Stimulated activated naive B cell treated with anti-CD40 and anti-IgM and Interleukin-4, amounts not matched to agents 10 μg/mL and 1 μg/mL and 100 μg/mL, for 72 hours (primary cell): ENCODE measurements at regions not wholly inside any gene's neighbourhood (a gene's known extent, or its start where the extent isn't known, plus 50 kb on each side); places are given as distances from the start of the nearest gene placed in this dataset.
"Not testable (repeated sequence)": the region's sequence is repeated elsewhere in the genome, so short reads cannot be mapped to it uniquely, and the experiment has no call there.

Experiments used
- ATAC-seq, 2 donors: fragments of 150-1000 bp; cut with Tn5 transposase; replicated peaks; 2 replicates each; pipeline ENCODE4 v1.10.0; 2021; ENCODE audit warnings: moderate library complexity in 1 of 2
- DNase-seq: peaks from one replicate; pipeline ENCODE4 v3.0.0; 2021
- H3K27ac Mint-ChIP-seq: one replicate; pipeline ENCODE4 v1.8.0; 2022; ENCODE audit warnings: mild to moderate bottlenecking, mixed read lengths
- H3K27me3 Mint-ChIP-seq, 2 donors: one replicate each; pipeline ENCODE4 v1.8.0; 2022; ENCODE audit warnings: mixed read lengths in 2 of 2
- H3K36me3 Mint-ChIP-seq, 2 donors: one replicate each; pipeline ENCODE4 v1.8.0; 2022; ENCODE audit warnings: mixed read lengths in 2 of 2, mild to moderate bottlenecking in 1 of 2
- H3K4me1 Mint-ChIP-seq, 2 donors: one replicate each; pipeline ENCODE4 v1.8.0; 2022; ENCODE audit warnings: mixed read lengths in 2 of 2, mild to moderate bottlenecking in 1 of 2
- H3K4me3 Mint-ChIP-seq, 2 donors: one replicate each; pipeline ENCODE4 v1.8.0; 2022; ENCODE audit warnings: mild to moderate bottlenecking in 2 of 2, mixed read lengths in 2 of 2, moderate library complexity in 1 of 2
- H3K9me3 Mint-ChIP-seq, 2 donors: one replicate each; pipeline ENCODE4 v1.8.0; 2022; ENCODE audit warnings: mixed read lengths in 2 of 2, mild to moderate bottlenecking in 1 of 2

- ATAC-seq, H3K27ac Mint-ChIP-seq, DNase-seq, H3K9me3 Mint-ChIP-seq, H3K27me3 Mint-ChIP-seq, H3K4me3 Mint-ChIP-seq, H3K36me3 Mint-ChIP-seq: not testable (repeated sequence)
- peaks cover 11 to 18% of the 10 kb centered on the region in 2 donors for H3K4me1 Mint-ChIP-seq
These were observed 398.7 kb upstream of the SOX5 start for GRCh38 chr12:24348180-24348579.

- Mint-ChIP-seq H3K36me3 (no peaks in the 10 kb centered on the region), H3K4me1 (no peaks in the 10 kb centered on the region), H3K27ac (no peak overlapping the region), H3K4me3 (no peak overlapping the region), H3K9me3 (peaks cover 0 to 1% of the 10 kb centered on the region in 2 donors), H3K27me3 (no peaks in the 10 kb centered on the region)
- no peak for ATAC-seq
- no peak for DNase-seq
These were observed 378.8 kb upstream of the SOX5 start for GRCh38 chr12:24328261-24328660.

GRCh38 chr12:24325331-24325730 lies 375.9 kb upstream of the SOX5 start:
- DNase-seq (no peak), ATAC-seq (no peak)
- no peak overlapping the region for H3K27ac Mint-ChIP-seq
- no peaks in the 10 kb centered on the region for H3K27me3 Mint-ChIP-seq
- no peak overlapping the region for H3K4me3 Mint-ChIP-seq
- H3K4me1 Mint-ChIP-seq = no peaks in the 10 kb centered on the region
- H3K9me3 Mint-ChIP-seq = no peaks in the 10 kb centered on the region
- peaks cover 0 to 1% of the 10 kb centered on the region in 2 donors for H3K36me3 Mint-ChIP-seq

- Mint-ChIP-seq H3K4me1 (peaks cover 9 to 21% of the 10 kb centered on the region in 2 donors), H3K4me3 (no peak overlapping the region), H3K27me3 (no peaks in the 10 kb centered on the region), H3K36me3 (no peaks in the 10 kb centered on the region), H3K27ac (no peak overlapping the region), H3K9me3 (peaks cover 0 to 1% of the 10 kb centered on the region in 2 donors)
- peak; percentile 76 to 80 for ATAC-seq
- DNase-seq = no peak
These were observed 358.4 kb upstream of the SOX5 start for GRCh38 chr12:24307716-24308335.

- H3K4me1 Mint-ChIP-seq = peaks cover 9 to 21% of the 10 kb centered on the region in 2 donors
- peaks cover 0 to 1% of the 10 kb centered on the region in 2 donors for H3K9me3 Mint-ChIP-seq
- no peak overlapping the region for H3K27ac Mint-ChIP-seq
- H3K36me3 Mint-ChIP-seq = no peaks in the 10 kb centered on the region
- DNase-seq (no peak), ATAC-seq (no peak)
- H3K27me3 Mint-ChIP-seq = no peaks in the 10 kb centered on the region
- H3K4me3 Mint-ChIP-seq = no peak overlapping the region
These were observed 357.7 kb upstream of the SOX5 start for GRCh38 chr12:24307153-24307552.

GRCh38 chr12:24306001-24306400 lies 356.5 kb upstream of the SOX5 start:
- Mint-ChIP-seq H3K9me3 (peaks cover 0 to 1% of the 10 kb centered on the region in 2 donors), H3K4me3 (no peak overlapping the region), H3K27ac (no peak overlapping the region), H3K27me3 (no peaks in the 10 kb centered on the region), H3K4me1 (peaks cover 9 to 21% of the 10 kb centered on the region in 2 donors), H3K36me3 (no peaks in the 10 kb centered on the region)
- ATAC-seq = no peak
- no peak for DNase-seq

GRCh38 chr12:24304285-24304684 lies 354.8 kb upstream of the SOX5 start:
- Mint-ChIP-seq H3K4me1 (peaks cover 9 to 21% of the 10 kb centered on the region in 2 donors), H3K9me3 (peaks cover 0 to 1% of the 10 kb centered on the region in 2 donors), H3K36me3 (no peaks in the 10 kb centered on the region), H3K27ac (no peak overlapping the region), H3K4me3 (no peak overlapping the region), H3K27me3 (no peaks in the 10 kb centered on the region)
- ATAC-seq (no peak), DNase-seq (no peak)

- Mint-ChIP-seq H3K4me3 (no peak overlapping the region), H3K9me3 (peaks cover 0 to 1% of the 10 kb centered on the region in 2 donors), H3K4me1 (peaks cover 3 to 16% of the 10 kb centered on the region in 2 donors), H3K27ac (no peak overlapping the region), H3K36me3 (no peaks in the 10 kb centered on the region), H3K27me3 (no peaks in the 10 kb centered on the region)
- no peak for ATAC-seq
- DNase-seq = no peak
These were observed 353.2 kb upstream of the SOX5 start for GRCh38 chr12:24302708-24303107.

GRCh38 chr12:24297516-24297915 lies 348.0 kb upstream of the SOX5 start:
- Mint-ChIP-seq H3K27ac (no peak overlapping the region), H3K27me3 (no peaks in the 10 kb centered on the region), H3K4me1 (no peaks in the 10 kb centered on the region), H3K9me3 (no peaks in the 10 kb centered on the region), H3K4me3 (no peak overlapping the region), H3K36me3 (no peaks in the 10 kb centered on the region)
- DNase-seq (no peak), ATAC-seq (no peak)

GRCh38 chr12:24293549-24293948 lies 344.1 kb upstream of the SOX5 start:
- Mint-ChIP-seq H3K4me1 (peaks cover 0 to 2% of the 10 kb centered on the region in 2 donors), H3K27ac (no peak overlapping the region), H3K4me3 (no peak overlapping the region), H3K36me3 (no peaks in the 10 kb centered on the region), H3K9me3 (no peaks in the 10 kb centered on the region), H3K27me3 (no peaks in the 10 kb centered on the region)
- ATAC-seq = no peak
- no peak for DNase-seq

GRCh38 chr12:24287963-24288362 lies 338.5 kb upstream of the SOX5 start:
- Mint-ChIP-seq H3K27me3 (no peaks in the 10 kb centered on the region), H3K9me3 (no peaks in the 10 kb centered on the region), H3K4me1 (peaks cover 0 to 2% of the 10 kb centered on the region in 2 donors), H3K27ac (no peak overlapping the region), H3K36me3 (no peaks in the 10 kb centered on the region), H3K4me3 (no peak overlapping the region)
- ATAC-seq = no peak
- no peak for DNase-seq

- no peak for DNase-seq
- no peak for ATAC-seq
- Mint-ChIP-seq H3K36me3 (no peaks in the 10 kb centered on the region), H3K4me3 (no peak overlapping the region), H3K9me3 (no peaks in the 10 kb centered on the region), H3K4me1 (no peaks in the 10 kb centered on the region), H3K27ac (no peak overlapping the region), H3K27me3 (no peaks in the 10 kb centered on the region)
These were observed 336.0 kb upstream of the SOX5 start for GRCh38 chr12:24285448-24285847.

- Mint-ChIP-seq H3K4me1 (no peaks in the 10 kb centered on the region), H3K9me3 (no peaks in the 10 kb centered on the region), H3K4me3 (no peak overlapping the region), H3K27ac (no peak overlapping the region), H3K36me3 (no peaks in the 10 kb centered on the region), H3K27me3 (no peaks in the 10 kb centered on the region)
- DNase-seq (no peak), ATAC-seq (no peak)
These were observed 331.9 kb upstream of the SOX5 start for GRCh38 chr12:24281341-24281740.

GRCh38 chr12:24280056-24280842 lies 330.8 kb upstream of the SOX5 start:
- Mint-ChIP-seq H3K4me3 (no peak overlapping the region), H3K27me3 (no peaks in the 10 kb centered on the region), H3K36me3 (no peaks in the 10 kb centered on the region), H3K4me1 (no peaks in the 10 kb centered on the region), H3K9me3 (no peaks in the 10 kb centered on the region), H3K27ac (no peak overlapping the region)
- DNase-seq = no peak
- ATAC-seq = no peak

GRCh38 chr12:24278832-24279231 lies 329.4 kb upstream of the SOX5 start:
- ATAC-seq (no peak), DNase-seq (no peak)
- Mint-ChIP-seq H3K27ac (no peak overlapping the region), H3K27me3 (no peaks in the 10 kb centered on the region), H3K4me1 (no peaks in the 10 kb centered on the region), H3K9me3 (no peaks in the 10 kb centered on the region), H3K4me3 (no peak overlapping the region), H3K36me3 (no peaks in the 10 kb centered on the region)
